CD14-positive monocyte (primary cell): ENCODE measurements at regions not wholly inside any gene's neighbourhood (a gene's known extent, or its start where the extent isn't known, plus 50 kb on each side); places are given as distances from the start of the nearest gene placed in this dataset.

Experiments used
- DNase-seq, 3 donors: peaks; one replicate each; pipeline ENCODE4 v3.0.0-alpha.2; 2011 to 2022
- H2AFZ ChIP-seq: 2 replicates; pipeline ENCODE4 v1.6.0; 2012; ENCODE audit warnings: mild to moderate bottlenecking, low read depth, low read length, inconsistent platforms; ENCODE audit not compliant: insufficient read depth, poor library complexity, severe bottlenecking
- H3K27ac ChIP-seq, 2 donors: 1 replicate in 1 of 2; 2 replicates in 1 of 2; pipeline ENCODE4 v1.5.1; 2012 to 2013; ENCODE audit warnings: low read length in 2 of 2, control low read depth in 1 of 2, inconsistent platforms in 1 of 2, low read depth in 1 of 2, mild to moderate bottlenecking in 1 of 2
- H3K27me3 ChIP-seq, 2 donors: one replicate each; pipeline versions ENCODE4 v1.6.0 to v1.6.1; 2011 to 2013; ENCODE audit warnings: low read length in 2 of 2; ENCODE audit not compliant: control insufficient read depth in 2 of 2, insufficient read depth in 2 of 2
- H3K36me3 ChIP-seq, 2 donors: replicated peaks in 1 of 2; 1 replicate in 1 of 2; 2 replicates in 1 of 2; pipeline versions ENCODE4 v1.5.1 to v1.6.1; 2012 to 2013; ENCODE audit warnings: low read length in 2 of 2, control low read depth in 1 of 2, inconsistent platforms in 1 of 2, mild to moderate bottlenecking in 1 of 2; ENCODE audit not compliant: insufficient read depth in 2 of 2, control insufficient read depth in 1 of 2
- H3K4me1 ChIP-seq, 2 donors: 1 replicate in 1 of 2; 2 replicates in 1 of 2; pipeline versions ENCODE4 v1.5.1 to v1.6.1; 2012 to 2013; ENCODE audit warnings: low read length in 2 of 2, control low read depth in 1 of 2, inconsistent platforms in 1 of 2, mild to moderate bottlenecking in 1 of 2, moderate library complexity in 1 of 2; ENCODE audit not compliant: insufficient read depth in 2 of 2, control insufficient read depth in 1 of 2
- H3K4me2 ChIP-seq: replicated peaks from 2 replicates; pipeline ENCODE3; 2012; ENCODE audit warnings: low read length, moderate library complexity, mild to moderate bottlenecking; ENCODE audit not compliant: poor library complexity, severe bottlenecking; ENCODE audit errors: extremely low read depth
- H3K4me3 ChIP-seq, 3 experiments: fragments of 200-600 bp in 1 of 3; sonication (generic) in 1 of 3; replicated peaks in 1 of 3; 1 replicate in 2 of 3; 2 replicates in 1 of 3; pipeline ENCODE4 v1.5.1; 2011 to 2013; ENCODE audit warnings: low read length in 3 of 3, mild to moderate bottlenecking in 3 of 3, control low read depth in 2 of 3, low read depth in 2 of 3, inconsistent platforms in 1 of 3, moderate library complexity in 1 of 3
- H3K79me2 ChIP-seq: 2 replicates; pipeline ENCODE4 v1.6.0; 2012; ENCODE audit warnings: mild to moderate bottlenecking, control low read depth, inconsistent platforms, low read length, moderate library complexity; ENCODE audit not compliant: insufficient read depth
- H3K9ac ChIP-seq: 2 replicates; pipeline ENCODE4 v1.6.0; 2017; ENCODE audit warnings: low read length, mild to moderate bottlenecking; ENCODE audit not compliant: insufficient read depth, poor library complexity, severe bottlenecking
- H3K9me3 ChIP-seq, 2 donors: replicated peaks in 1 of 2; 1 replicate in 1 of 2; 2 replicates in 1 of 2; pipeline versions ENCODE4 v1.5.1 to v1.6.1; 2012 to 2013; ENCODE audit warnings: low read length in 2 of 2, control low read depth in 1 of 2; ENCODE audit not compliant: control insufficient read depth in 1 of 2, insufficient read depth in 1 of 2
- H4K20me1 ChIP-seq: 2 replicates; pipeline ENCODE4 v1.6.0; 2012; ENCODE audit warnings: mild to moderate bottlenecking, low read length, control low read depth, moderate library complexity; ENCODE audit not compliant: insufficient read depth
- H3K27ac Mint-ChIP-seq, 7 donors: one replicate each; pipeline ENCODE4 v1.8.0; 2020; ENCODE audit warnings: mild to moderate bottlenecking in 7 of 7, mixed read lengths in 7 of 7, moderate library complexity in 6 of 7, inconsistent platforms in 2 of 7
- H3K27me3 Mint-ChIP-seq, 3 donors: one replicate each; pipeline ENCODE4 v1.8.0; 2021 to 2022; ENCODE audit warnings: low read depth in 3 of 3, mild to moderate bottlenecking in 3 of 3, mixed read lengths in 3 of 3, moderate library complexity in 3 of 3, inconsistent platforms in 1 of 3
- H3K36me3 Mint-ChIP-seq, 2 donors: one replicate each; pipeline ENCODE4 v1.8.0; 2020; ENCODE audit warnings: mixed read lengths in 2 of 2, inconsistent platforms in 1 of 2, mild to moderate bottlenecking in 1 of 2
- H3K4me1 Mint-ChIP-seq: one replicate; pipeline ENCODE4 v1.8.0; 2020; ENCODE audit warnings: mild to moderate bottlenecking, mixed read lengths
- H3K4me3 Mint-ChIP-seq, 2 donors: one replicate each; pipeline ENCODE4 v1.8.0; 2020; ENCODE audit warnings: mild to moderate bottlenecking in 2 of 2, mixed read lengths in 2 of 2, moderate library complexity in 1 of 2
- H3K9me3 Mint-ChIP-seq, 7 donors: one replicate each; pipeline ENCODE4 v1.8.0; 2020 to 2022; ENCODE audit warnings: mixed read lengths in 7 of 7, mild to moderate bottlenecking in 6 of 7, moderate library complexity in 6 of 7, inconsistent platforms in 2 of 7
- WGBS: methylation state at CpG from one replicate; pipeline ENCODE4 v1.1.5; 2013; ENCODE audit warnings: missing lambda C conversion rate; ENCODE audit not compliant: insufficient coverage; 5-methylcytosine and 5-hydroxymethylcytosine counted together
- intact Hi-C, 2 donors: fragments of 100-400 bp; cut with micrococcal nuclease; formaldehyde crosslinking; loops; one replicate each; pipeline versions ENCODE4 v1.15.0 to v1.15.1; 2023
- TF ChIP-seq, protein P1 (sequence below): fragments of 200-600 bp; IDR thresholded peaks from one replicate; pipeline ENCODE4 v1.8.0; 2022; ENCODE audit warnings: antibody characterized with exemption, mild to moderate bottlenecking

DNA sequence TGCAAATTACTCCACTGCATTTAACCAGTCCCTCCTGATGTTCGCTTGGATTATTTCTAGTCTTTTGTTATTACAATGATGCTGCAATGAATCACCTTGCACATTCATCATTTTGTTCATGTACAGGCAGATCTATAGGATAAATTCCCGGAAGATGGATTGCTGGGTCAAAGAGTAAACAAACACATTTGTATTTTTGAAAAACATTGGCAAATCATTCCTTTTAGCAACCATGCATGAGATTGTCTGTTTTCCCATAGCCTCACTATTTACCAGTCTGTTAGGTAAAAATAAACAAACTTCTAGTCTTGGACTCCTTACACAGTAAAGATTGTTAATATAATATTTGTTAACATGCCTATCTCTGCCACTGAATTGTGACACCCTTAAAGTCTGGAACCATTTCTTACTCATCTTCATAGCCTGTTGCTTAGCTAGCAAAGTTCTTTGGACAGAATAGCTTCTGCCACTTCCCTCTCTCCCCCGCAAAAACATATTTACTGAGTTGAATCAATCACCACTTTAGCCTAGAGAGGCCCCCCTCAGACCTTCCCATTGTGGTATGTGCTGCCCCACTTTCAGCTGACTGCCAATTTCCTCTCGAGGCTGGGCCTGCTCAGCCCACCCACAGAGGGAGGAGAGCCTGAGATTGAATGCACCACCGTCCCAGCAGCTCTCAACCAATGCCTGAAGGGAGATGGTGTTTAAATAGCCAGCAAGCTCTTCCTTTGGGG, 108.4 kb upstream of the ATXN3L start:
- H3K4me1 ChIP-seq, result no peaks in the 10 kb centered on the region
- no peak for DNase-seq
- H4K20me1 ChIP-seq, result no peaks in the 10 kb centered on the region
- no CpG with 5 or more reads among the region's 5 CpGs for WGBS
- no peak overlapping the region for H3K27ac ChIP-seq
- Mint-ChIP-seq H3K27me3 (peaks cover 1 to 21% (median 2%) of the 10 kb centered on the region in 3 donors), H3K4me3 (no peak overlapping the region), H3K9me3 (peaks cover 0 to 10% (median 3%) of the 10 kb centered on the region in 7 donors), H3K36me3 (no peaks in the 10 kb centered on the region), H3K4me1 (no peaks in the 10 kb centered on the region), H3K27ac (peak overlapping the region in 1 of 7 donors; percentile 37)
- H2AFZ ChIP-seq, result no peak overlapping the region
- H3K4me2 ChIP-seq, result no peak overlapping the region
- H3K79me2 ChIP-seq, result no peaks in the 10 kb centered on the region
- intact Hi-C loops, result no loop called here
- H3K9me3 ChIP-seq, result no peaks in the 10 kb centered on the region
- TF ChIP-seq, protein P1, sequence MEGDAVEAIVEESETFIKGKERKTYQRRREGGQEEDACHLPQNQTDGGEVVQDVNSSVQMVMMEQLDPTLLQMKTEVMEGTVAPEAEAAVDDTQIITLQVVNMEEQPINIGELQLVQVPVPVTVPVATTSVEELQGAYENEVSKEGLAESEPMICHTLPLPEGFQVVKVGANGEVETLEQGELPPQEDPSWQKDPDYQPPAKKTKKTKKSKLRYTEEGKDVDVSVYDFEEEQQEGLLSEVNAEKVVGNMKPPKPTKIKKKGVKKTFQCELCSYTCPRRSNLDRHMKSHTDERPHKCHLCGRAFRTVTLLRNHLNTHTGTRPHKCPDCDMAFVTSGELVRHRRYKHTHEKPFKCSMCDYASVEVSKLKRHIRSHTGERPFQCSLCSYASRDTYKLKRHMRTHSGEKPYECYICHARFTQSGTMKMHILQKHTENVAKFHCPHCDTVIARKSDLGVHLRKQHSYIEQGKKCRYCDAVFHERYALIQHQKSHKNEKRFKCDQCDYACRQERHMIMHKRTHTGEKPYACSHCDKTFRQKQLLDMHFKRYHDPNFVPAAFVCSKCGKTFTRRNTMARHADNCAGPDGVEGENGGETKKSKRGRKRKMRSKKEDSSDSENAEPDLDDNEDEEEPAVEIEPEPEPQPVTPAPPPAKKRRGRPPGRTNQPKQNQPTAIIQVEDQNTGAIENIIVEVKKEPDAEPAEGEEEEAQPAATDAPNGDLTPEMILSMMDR, result no peak
- H3K27me3 ChIP-seq, result peaks cover 0 to 7% of the 10 kb centered on the region in 2 donors
- no peak overlapping the region for H3K4me3 ChIP-seq
- no peak overlapping the region for H3K9ac ChIP-seq
- H3K36me3 ChIP-seq, result no peaks in the 10 kb centered on the region

DNA sequence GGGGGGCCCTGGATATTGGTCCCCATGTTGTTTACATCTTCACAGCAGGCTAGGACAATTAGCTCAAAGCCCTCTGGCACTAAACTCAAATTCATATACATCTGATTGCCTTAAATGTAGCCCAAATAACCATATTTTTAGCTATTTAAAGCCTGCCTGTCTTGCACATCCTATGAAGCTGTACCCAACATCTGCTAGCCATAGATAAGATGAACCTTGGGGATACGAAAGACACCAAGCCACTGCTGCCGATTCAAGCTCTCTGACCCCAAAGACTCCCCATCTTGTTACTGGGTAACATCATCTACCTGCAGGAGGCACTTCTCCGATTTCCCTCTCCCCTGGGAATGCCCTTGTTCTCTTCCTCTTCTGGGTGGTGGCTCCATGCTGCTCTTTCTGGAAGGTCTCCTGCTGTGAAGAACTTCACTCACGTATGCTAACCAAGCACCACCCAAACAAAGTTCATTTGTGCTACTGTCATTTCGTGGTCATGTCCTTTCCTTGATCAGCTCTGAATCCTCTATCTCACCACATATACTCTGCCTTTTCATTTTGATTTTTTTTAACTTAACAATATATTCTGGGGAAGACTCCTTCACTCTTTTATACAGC, 107.7 kb upstream of the ATXN3L start:
- no peak overlapping the region for H2AFZ ChIP-seq
- Mint-ChIP-seq H3K27me3 (peaks cover 1 to 25% (median 2%) of the 10 kb centered on the region in 3 donors), H3K27ac (no peak overlapping the region), H3K4me3 (no peak overlapping the region), H3K36me3 (no peaks in the 10 kb centered on the region), H3K4me1 (no peaks in the 10 kb centered on the region), H3K9me3 (peaks cover 0 to 10% (median 3%) of the 10 kb centered on the region in 7 donors)
- no peaks in the 10 kb centered on the region for H3K9me3 ChIP-seq
- H3K27me3 ChIP-seq, result peaks cover 0 to 4% of the 10 kb centered on the region in 2 donors
- no peaks in the 10 kb centered on the region for H4K20me1 ChIP-seq
- H3K9ac ChIP-seq, result no peak overlapping the region
- no peak overlapping the region for H3K4me2 ChIP-seq
- intact Hi-C loops, result no loop called here
- TF ChIP-seq, protein P1, result no peak
- WGBS, result 100% methylated on average over 1 of the region's 5 CpGs
- no peaks in the 10 kb centered on the region for H3K79me2 ChIP-seq
- no peak for DNase-seq
- H3K36me3 ChIP-seq, result no peaks in the 10 kb centered on the region
- H3K4me3 ChIP-seq, result no peak overlapping the region
- no peaks in the 10 kb centered on the region for H3K4me1 ChIP-seq
- no peak overlapping the region for H3K27ac ChIP-seq
